ENCODE measurements at regions not wholly inside any gene's neighbourhood (a gene's known extent, or its start where the extent isn't known, plus 50 kb on each side); places are given as distances from the start of the nearest gene placed in this dataset.

GRCh38 chr10:6660460-6660859 lies 80.4 kb upstream of the PRKCQ start (continued):
- TF ChIP-seq ZBTB2 (IDR thresholded peaks at IDR 0.05): no peak
- TF ChIP-seq ZSCAN32 (CRISPR knock-in tag; IDR thresholded peaks at IDR 0.05): no peak
- no peak for TF ChIP-seq RFX5 (IDR thresholded peaks at IDR 0.05; ENCODE audit: low read depth, low read length)
- TF ChIP-seq ZC3H4 (CRISPR knock-in tag; IDR thresholded peaks at IDR 0.05; ENCODE audit: borderline replicate concordance): no peak
- no peak for TF ChIP-seq SOX6 (IDR thresholded peaks at IDR 0.05)

- ATAC-seq: no peak
- no peak overlapping the region for H3K9ac ChIP-seq (ENCODE audit: insufficient read depth in 1 of 2, low read depth in 2 of 2, low read length in 2 of 2)
- DNase-seq (ENCODE audit: extremely low read depth in 1 of 4, low spot score in 3 of 4): no peak
- H3K4me3 ChIP-seq: no peak overlapping the region
- in situ Hi-C loops (cut with MboI): loop anchor here (25.0 kb wide), 1 partner anchor 547 kb away; no protein-coding TSS in a partner anchor
- FAIRE-seq: no peak
- H3K79me2 ChIP-seq (ENCODE audit: control insufficient read depth, insufficient read depth, low read length): no peaks in the 10 kb centered on the region
- no peak overlapping the region for H2AFZ ChIP-seq (ENCODE audit: low read depth, low read length)
- no peaks in the 10 kb centered on the region for H3K9me1 ChIP-seq (ENCODE audit: control insufficient read depth, insufficient read depth, low read length)
- H4K20me1 ChIP-seq (replicated peaks; ENCODE audit: control insufficient read depth, insufficient read depth, low read length): no peaks in the 10 kb centered on the region
- no peaks in the 10 kb centered on the region for H3K4me1 ChIP-seq (replicated peaks in 1 of 2; ENCODE audit: control insufficient read depth in 2 of 2, insufficient read depth in 2 of 2, low read length in 2 of 2)
- peaks cover 2 to 14% of the 10 kb centered on the region in 2 experiments; a peak in 2 of 5 replicates for H3K27me3 ChIP-seq (ENCODE audit: control insufficient read depth in 2 of 2, insufficient read depth in 2 of 2, low read length in 2 of 2)
- H3K4me2 ChIP-seq (ENCODE audit: insufficient read depth, low read length): no peak overlapping the region
- no peaks in the 10 kb centered on the region for H3K9me3 ChIP-seq (replicated peaks; ENCODE audit: control insufficient read depth, insufficient read depth, low read depth, low read length)
- CTCF ChIA-PET (ENCODE audit: low intra/inter-chr PET ratio): no interaction called here
- H3K27ac ChIP-seq (ENCODE audit: extremely low read depth, low read depth, low read length): no peak overlapping the region
- intact Hi-C loops (cut with micrococcal nuclease): no loop called here
- H3K36me3 ChIP-seq (ENCODE audit: control insufficient read depth, insufficient read depth, low read length): no peaks in the 10 kb centered on the region
- no TSS peak for BruUV-seq (replicated peaks)
- POLR2A ChIA-PET: interaction anchor here (1.3 kb wide), 1 partner anchor 250 kb away, joined by 3 read pairs; no protein-coding TSS in a partner anchor
- no peak for TF ChIP-seq ZNF77 (CRISPR knock-in tag; IDR thresholded peaks at IDR 0.05)
- no peak for TF ChIP-seq NR2C1 (IDR thresholded peaks at IDR 0.05)
- TF ChIP-seq NR2C1 (tag; IDR thresholded peaks at IDR 0.05): no peak
- no peak for TF ChIP-seq REST (IDR thresholded peaks at IDR 0.05; ENCODE audit: borderline replicate concordance)
- TF ChIP-seq REST (CRISPR knock-in tag; IDR thresholded peaks at IDR 0.05; ENCODE audit: low read depth): no peak
- TF ChIP-seq ZNF354B (CRISPR knock-in tag; IDR thresholded peaks at IDR 0.05): no peak
- TF ChIP-seq ELF1 (tag; IDR thresholded peaks at IDR 0.05): no peak
- no peak for TF ChIP-seq MYNN (IDR thresholded peaks at IDR 0.05)
- TF ChIP-seq MYNN (CRISPR knock-in tag; IDR thresholded peaks at IDR 0.05): no peak
Measured at GRCh38 chr10:6659451-6659850, 79.4 kb upstream of the PRKCQ start.
